ENCODE measurements at regions not wholly inside any gene's neighbourhood (a gene's known extent, or its start where the extent isn't known, plus 50 kb on each side); places are given as distances from the start of the nearest gene placed in this dataset.

- TF ChIP-seq SP1 (IDR thresholded peaks at IDR 0.05), result no peak
- no peak for TF ChIP-seq FOXM1 (IDR thresholded peaks at IDR 0.05; ENCODE audit: borderline replicate concordance)
- no peak for TF ChIP-seq TARDBP (IDR thresholded peaks at IDR 0.05)
- no peak for TF ChIP-seq L3MBTL2 (conservative IDR thresholded peaks at IDR 0.05)
- TF ChIP-seq BHLHE40 (IDR thresholded peaks at IDR 0.05; ENCODE audit: borderline replicate concordance), result no peak
- TF ChIP-seq HDGF (IDR thresholded peaks at IDR 0.05; ENCODE audit: borderline replicate concordance), result no peak
- no peak for TF ChIP-seq FOXK2 (IDR thresholded peaks at IDR 0.05)
These were observed 1067.7 kb upstream of the SPRY2 start for GRCh38 chr13:81408647-81409046.
